Testis (tissue), 2 donors: ENCODE measurements at regions not wholly inside any gene's neighbourhood (a gene's known extent, or its start where the extent isn't known, plus 50 kb on each side); places are given as distances from the start of the nearest gene placed in this dataset.

Experiments used
- DNase-seq: peaks from one replicate; pipeline ENCODE4 v3.0.0-alpha.2; 2019
- H3K27ac ChIP-seq, 2 donors: fragments of 200-600 bp; sonication (generic); one replicate each; pipeline ENCODE4 v1.5.1; 2019
- H3K27me3 ChIP-seq: fragments of 200-600 bp; sonication (generic); one replicate; pipeline ENCODE4 v1.5.1; 2019
- H3K36me3 ChIP-seq: fragments of 200-600 bp; sonication (generic); one replicate; pipeline ENCODE4 v1.5.1; 2017; ENCODE audit warnings: low read depth; ENCODE audit errors: missing control alignments
- H3K4me1 ChIP-seq: fragments of 200-600 bp; sonication (generic); one replicate; pipeline ENCODE4 v1.5.1; 2019
- H3K4me3 ChIP-seq, 2 donors: fragments of 200-600 bp; sonication (generic); one replicate each; pipeline ENCODE4 v1.5.1; 2017 to 2019
- H3K9me3 ChIP-seq: fragments of 200-600 bp; sonication (generic); one replicate; pipeline ENCODE4 v1.5.1; 2017
- CTCF ChIP-seq, 3 experiments: fragments of 450-650 bp in 2 of 3; fragments of 200-600 bp in 1 of 3; sonication (generic) in 1 of 3; IDR thresholded peaks; one replicate each; pipeline ENCODE4 v1.5.1; 2016 to 2019; ENCODE audit warnings: antibody characterized with exemption in 3 of 3, mild to moderate bottlenecking in 2 of 3, moderate library complexity in 1 of 3
- POLR2A ChIP-seq: fragments of 450-650 bp; IDR thresholded peaks from one replicate; pipeline ENCODE4 v1.6.1; 2017; ENCODE audit warnings: antibody characterized with exemption, mild to moderate bottlenecking, moderate library complexity
- WGBS, 2 donors: methylation state at CpG; one replicate each; pipeline ENCODE4 v1.1.5; 2018; 5-methylcytosine and 5-hydroxymethylcytosine counted together
- intact Hi-C: fragments of 100-400 bp; cut with DNase I; formaldehyde crosslinking; loops from one replicate; pipeline ENCODE4 v1.15.1; 2023; ENCODE audit warnings: low total_unique reads

GRCh38 chr5:52703321-52703720 lies 84.4 kb upstream of the ITGA1 start:
- H3K4me1 ChIP-seq, result no peaks in the 10 kb centered on the region
- H3K27me3 ChIP-seq, result no peaks in the 10 kb centered on the region
- intact Hi-C loops, result no loop called here
- no peak overlapping the region for H3K4me3 ChIP-seq
- TF ChIP-seq CTCF (IDR thresholded peaks at IDR 0.05) (no peak), POLR2A (no peak)
- DNase-seq, result no peak
- no peaks in the 10 kb centered on the region for H3K36me3 ChIP-seq
- no peaks in the 10 kb centered on the region for H3K9me3 ChIP-seq
- H3K27ac ChIP-seq, result no peak overlapping the region

DNA sequence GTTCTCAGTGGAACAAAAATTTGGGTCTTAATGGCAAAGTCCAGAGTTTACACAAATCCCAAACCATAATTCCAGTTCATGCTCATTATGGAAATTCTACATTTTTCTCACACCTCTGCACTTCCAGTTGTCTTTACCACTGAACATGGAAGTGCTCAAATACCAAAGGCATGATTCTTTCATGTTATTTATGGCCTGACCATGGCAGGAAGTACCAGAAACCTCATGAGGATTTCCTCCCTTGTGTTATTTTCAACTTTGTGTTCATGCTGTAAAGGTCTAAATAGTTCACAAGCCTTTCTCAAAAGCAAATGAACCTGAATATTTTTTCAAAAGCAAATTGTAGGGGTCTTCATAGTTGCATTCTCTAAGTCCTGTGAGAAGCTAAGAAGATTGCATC lies 82.0 kb upstream of the ITGA1 start:
- DNase-seq, result no peak
- TF ChIP-seq CTCF (IDR thresholded peaks at IDR 0.05), result no peak
- intact Hi-C loops, result no loop called here
- Histone ChIP-seq H3K36me3 (no peaks in the 10 kb centered on the region), H3K27ac (no peak overlapping the region), H3K9me3 (no peaks in the 10 kb centered on the region), H3K4me3 (no peak overlapping the region), H3K27me3 (no peaks in the 10 kb centered on the region), H3K4me1 (peaks cover 6% of the 10 kb centered on the region)

DNA sequence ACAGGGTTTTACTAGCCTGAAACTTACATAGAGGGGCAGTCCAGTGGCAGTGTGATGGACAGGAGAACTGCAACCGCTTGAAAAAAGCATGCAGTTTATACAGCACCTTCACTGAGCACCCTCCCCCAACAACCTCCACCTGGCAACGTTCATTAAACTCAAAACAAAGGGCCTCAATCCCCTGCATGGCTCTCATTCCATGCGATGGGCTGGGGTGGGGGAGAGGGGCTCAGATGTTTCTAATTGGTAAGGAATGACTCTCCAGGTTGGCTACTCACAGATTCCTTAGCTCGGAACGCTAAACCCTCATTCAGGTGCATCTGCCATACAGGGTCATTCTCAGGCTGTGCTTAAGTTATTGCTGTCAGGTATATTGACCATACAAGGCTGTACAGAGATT lies 80.9 kb upstream of the ITGA1 start:
- no peak overlapping the region for H3K27ac ChIP-seq
- no peak for DNase-seq
- H3K4me3 ChIP-seq, result no peak overlapping the region
- WGBS, 2 donors, result 82 to 86% methylated on average over 5 of the region's 5 CpGs
- TF ChIP-seq POLR2A, result no peak
- TF ChIP-seq CTCF (IDR thresholded peaks at IDR 0.05), result no peak
- intact Hi-C loops, result no loop called here
- H3K9me3 ChIP-seq, result no peaks in the 10 kb centered on the region
- H3K4me1 ChIP-seq, result peaks cover 6% of the 10 kb centered on the region
- H3K36me3 ChIP-seq, result no peaks in the 10 kb centered on the region
- H3K27me3 ChIP-seq, result no peaks in the 10 kb centered on the region

DNA sequence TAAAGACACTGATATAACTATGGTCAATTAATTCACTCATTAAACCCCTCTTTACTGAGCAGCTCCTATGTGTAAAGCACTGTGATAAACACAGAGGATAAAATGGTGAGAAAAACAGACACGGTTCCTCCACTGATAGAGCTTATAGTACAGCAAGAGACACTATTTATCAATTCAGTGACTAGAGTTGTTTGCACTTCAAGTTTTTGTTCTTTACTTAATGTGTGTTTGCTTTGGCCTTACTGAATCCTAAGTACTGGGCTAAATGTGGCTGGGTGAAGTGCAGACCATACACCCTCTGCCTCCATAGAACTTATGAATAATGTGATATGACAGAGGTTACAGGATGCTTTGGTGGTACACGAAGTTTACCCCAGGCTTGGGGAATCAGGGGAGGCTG lies 80.1 kb upstream of the ITGA1 start:
- Histone ChIP-seq H3K36me3 (no peaks in the 10 kb centered on the region), H3K27me3 (no peaks in the 10 kb centered on the region), H3K4me3 (no peak overlapping the region), H3K9me3 (no peaks in the 10 kb centered on the region), H3K27ac (no peak overlapping the region), H3K4me1 (peaks cover 6% of the 10 kb centered on the region)
- 48 to 58% methylated on average over 2 of the region's 2 CpGs for WGBS, 2 donors
- DNase-seq, result no peak
- no peak for TF ChIP-seq POLR2A
- TF ChIP-seq CTCF (IDR thresholded peaks at IDR 0.05), result no peak
- intact Hi-C loops, result no loop called here

- peaks cover 6% of the 10 kb centered on the region for H3K4me1 ChIP-seq
- no peak for DNase-seq
- H3K27me3 ChIP-seq, result no peaks in the 10 kb centered on the region
- H3K36me3 ChIP-seq, result no peaks in the 10 kb centered on the region
- intact Hi-C loops, result no loop called here
- 31 to 56% methylated on average over 1 of the region's 1 CpG for WGBS, 2 donors
- H3K9me3 ChIP-seq, result no peaks in the 10 kb centered on the region
- no peak overlapping the region for H3K27ac ChIP-seq
- no peak overlapping the region for H3K4me3 ChIP-seq
- TF ChIP-seq CTCF (IDR thresholded peaks at IDR 0.05) (no peak), POLR2A (no peak)
Measured at GRCh38 chr5:52708463-52708862, 79.3 kb upstream of the ITGA1 start.
